ENCODE measurements at regions not wholly inside any gene's neighbourhood (a gene's known extent, or its start where the extent isn't known, plus 50 kb on each side); places are given as distances from the start of the nearest gene placed in this dataset.

DNA sequence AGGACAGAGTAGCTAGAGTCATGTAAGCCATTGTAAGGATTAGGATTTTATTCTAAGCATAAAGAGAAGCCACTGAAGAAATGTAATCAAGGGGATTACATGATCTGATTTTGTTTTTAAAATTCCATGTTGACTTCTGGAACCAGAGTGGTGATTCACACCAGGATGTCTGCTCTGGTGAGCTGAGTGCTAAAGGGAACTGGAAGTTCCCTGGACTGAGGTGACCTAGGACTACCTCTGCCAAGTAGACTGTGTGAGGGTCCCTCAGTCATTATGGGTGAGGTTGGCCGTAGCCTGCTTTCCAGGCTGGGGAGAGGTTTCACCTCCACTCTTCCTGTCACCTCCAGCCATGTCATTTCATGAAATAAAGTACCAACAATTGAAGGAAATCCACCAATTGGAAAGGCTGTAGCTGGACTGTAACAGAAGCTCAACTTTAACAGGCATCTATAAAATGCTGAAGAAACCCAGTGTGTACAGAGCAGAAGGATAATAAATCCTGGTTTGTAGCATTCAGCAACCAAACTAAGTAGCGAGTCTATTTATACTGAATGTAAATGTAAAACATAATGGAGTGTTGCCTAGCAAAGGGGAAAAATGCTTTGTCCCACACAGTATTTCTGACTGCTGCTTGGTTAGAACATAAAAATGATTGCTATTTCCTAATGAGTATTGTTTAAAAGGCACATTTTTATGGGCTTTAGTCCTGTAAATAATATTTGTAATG is 507.4 kb upstream of the PKDCC start:
- no peaks in the 10 kb centered on the region for H3K27me3 ChIP-seq (replicated peaks; ENCODE audit: insufficient read depth, low read depth, low read length, poor library complexity)
- H3K4me1 ChIP-seq (ENCODE audit: insufficient read depth, low read length, poor library complexity, severe bottlenecking), result no peaks in the 10 kb centered on the region
- no TSS peak for BruUV-seq (replicated peaks)
- no peak overlapping the region for H3K27ac ChIP-seq (ENCODE audit: low read depth, low read length, poor library complexity, severe bottlenecking)
- TF ChIP-seq, protein P1, sequence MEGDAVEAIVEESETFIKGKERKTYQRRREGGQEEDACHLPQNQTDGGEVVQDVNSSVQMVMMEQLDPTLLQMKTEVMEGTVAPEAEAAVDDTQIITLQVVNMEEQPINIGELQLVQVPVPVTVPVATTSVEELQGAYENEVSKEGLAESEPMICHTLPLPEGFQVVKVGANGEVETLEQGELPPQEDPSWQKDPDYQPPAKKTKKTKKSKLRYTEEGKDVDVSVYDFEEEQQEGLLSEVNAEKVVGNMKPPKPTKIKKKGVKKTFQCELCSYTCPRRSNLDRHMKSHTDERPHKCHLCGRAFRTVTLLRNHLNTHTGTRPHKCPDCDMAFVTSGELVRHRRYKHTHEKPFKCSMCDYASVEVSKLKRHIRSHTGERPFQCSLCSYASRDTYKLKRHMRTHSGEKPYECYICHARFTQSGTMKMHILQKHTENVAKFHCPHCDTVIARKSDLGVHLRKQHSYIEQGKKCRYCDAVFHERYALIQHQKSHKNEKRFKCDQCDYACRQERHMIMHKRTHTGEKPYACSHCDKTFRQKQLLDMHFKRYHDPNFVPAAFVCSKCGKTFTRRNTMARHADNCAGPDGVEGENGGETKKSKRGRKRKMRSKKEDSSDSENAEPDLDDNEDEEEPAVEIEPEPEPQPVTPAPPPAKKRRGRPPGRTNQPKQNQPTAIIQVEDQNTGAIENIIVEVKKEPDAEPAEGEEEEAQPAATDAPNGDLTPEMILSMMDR (conservative IDR thresholded peaks at IDR 0.05; ENCODE audit: low read depth, low read length), result no peak
- no peak for TF ChIP-seq EZH2 (IDR thresholded peaks at IDR 0.05; ENCODE audit: borderline replicate concordance, low read depth, low read length, poor library complexity, severe bottlenecking)
- H3K9me3 ChIP-seq (ENCODE audit: low read depth, low read length, poor library complexity, severe bottlenecking), result peaks cover 1% of the 10 kb centered on the region
- ChIA-PET CTCF (no interaction called here), POLR2A (ENCODE audit: low non-redundant PET) (no interaction called here)
- intact Hi-C loops (cut with micrococcal nuclease; ENCODE audit: unreplicated experiment), result no loop called here
- DNase-seq (ENCODE audit: low spot score), result no peak
- H3K36me3 ChIP-seq (ENCODE audit: insufficient read depth, low read length, poor library complexity, severe bottlenecking), result no peaks in the 10 kb centered on the region
- H3K4me3 ChIP-seq (ENCODE audit: low read depth, low read length, poor library complexity, severe bottlenecking), result no peak overlapping the region

DNA sequence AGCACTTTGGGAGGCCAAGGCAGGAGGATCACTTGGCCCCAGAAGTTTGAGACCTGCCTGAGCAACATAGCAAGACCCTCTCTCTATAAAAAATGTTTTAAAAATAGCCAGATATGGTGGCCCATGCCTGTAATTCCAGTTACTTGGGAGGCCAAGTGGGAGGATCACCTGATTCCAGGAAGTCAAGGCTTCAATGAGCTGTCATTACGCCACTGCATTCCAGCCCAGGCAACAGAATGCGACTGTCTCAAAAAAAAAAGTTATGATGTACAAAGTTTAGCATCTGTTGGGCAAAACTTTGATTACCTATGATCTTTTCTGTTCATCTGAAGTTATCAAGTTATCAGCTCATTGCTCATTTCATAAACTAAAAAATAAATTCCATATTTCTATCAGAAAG is 504.1 kb upstream of the PKDCC start:
- Histone ChIP-seq H3K36me3 (ENCODE audit: insufficient read depth, low read length, poor library complexity, severe bottlenecking) (no peaks in the 10 kb centered on the region), H3K27ac (ENCODE audit: low read depth, low read length, poor library complexity, severe bottlenecking) (no peak overlapping the region), H3K4me1 (ENCODE audit: insufficient read depth, low read length, poor library complexity, severe bottlenecking) (no peaks in the 10 kb centered on the region), H3K27me3 (replicated peaks; ENCODE audit: insufficient read depth, low read depth, low read length, poor library complexity) (no peaks in the 10 kb centered on the region), H3K4me3 (ENCODE audit: low read depth, low read length, poor library complexity, severe bottlenecking) (no peak overlapping the region), H3K9me3 (ENCODE audit: low read depth, low read length, poor library complexity, severe bottlenecking) (no peaks in the 10 kb centered on the region)
- no peak for DNase-seq (ENCODE audit: low spot score)
- no peak for TF ChIP-seq EZH2 (IDR thresholded peaks at IDR 0.05; ENCODE audit: borderline replicate concordance, low read depth, low read length, poor library complexity, severe bottlenecking)
- TF ChIP-seq, protein P1 (conservative IDR thresholded peaks at IDR 0.05; ENCODE audit: low read depth, low read length), result no peak
- BruUV-seq (replicated peaks), result no TSS peak
- ChIA-PET POLR2A (ENCODE audit: low non-redundant PET) (no interaction called here), CTCF (no interaction called here)
- intact Hi-C loops (cut with micrococcal nuclease; ENCODE audit: unreplicated experiment), result no loop called here

DNA sequence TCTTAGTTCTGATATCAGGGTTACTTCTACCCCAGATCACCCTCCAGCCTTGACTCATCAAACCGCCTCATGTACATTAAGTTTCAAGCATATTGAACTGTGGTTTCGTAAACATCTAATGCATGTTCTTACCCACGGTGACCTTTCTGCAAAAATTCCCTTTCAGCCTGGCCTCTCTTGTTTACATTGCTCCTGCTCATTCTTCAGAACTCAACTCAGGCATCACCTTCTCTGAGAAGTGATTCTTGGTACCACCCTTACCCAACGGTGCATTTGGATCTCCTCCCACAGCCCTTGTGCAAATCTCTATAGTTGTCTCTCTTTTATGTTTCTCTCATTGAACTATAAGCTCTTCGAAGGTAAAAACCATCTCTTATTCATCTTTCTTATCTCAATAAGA is 503.1 kb upstream of the PKDCC start:
- Histone ChIP-seq H3K4me1 (ENCODE audit: insufficient read depth, low read length, poor library complexity, severe bottlenecking) (no peaks in the 10 kb centered on the region), H3K36me3 (ENCODE audit: insufficient read depth, low read length, poor library complexity, severe bottlenecking) (no peaks in the 10 kb centered on the region), H3K27me3 (replicated peaks; ENCODE audit: insufficient read depth, low read depth, low read length, poor library complexity) (no peaks in the 10 kb centered on the region), H3K4me3 (ENCODE audit: low read depth, low read length, poor library complexity, severe bottlenecking) (no peak overlapping the region), H3K27ac (ENCODE audit: low read depth, low read length, poor library complexity, severe bottlenecking) (no peak overlapping the region), H3K9me3 (ENCODE audit: low read depth, low read length, poor library complexity, severe bottlenecking) (no peaks in the 10 kb centered on the region)
- no peak for DNase-seq (ENCODE audit: low spot score)
- ChIA-PET CTCF (no interaction called here), POLR2A (ENCODE audit: low non-redundant PET) (no interaction called here)
- intact Hi-C loops (cut with micrococcal nuclease; ENCODE audit: unreplicated experiment), result no loop called here
- BruUV-seq (replicated peaks), result no TSS peak
- no peak for TF ChIP-seq EZH2 (IDR thresholded peaks at IDR 0.05; ENCODE audit: borderline replicate concordance, low read depth, low read length, poor library complexity, severe bottlenecking)
- TF ChIP-seq, protein P1 (conservative IDR thresholded peaks at IDR 0.05; ENCODE audit: low read depth, low read length), result no peak

Data from A673 (cell line).